ENCODE measurements at regions not wholly inside any gene's neighbourhood (a gene's known extent, or its start where the extent isn't known, plus 50 kb on each side); places are given as distances from the start of the nearest gene placed in this dataset.

DNA sequence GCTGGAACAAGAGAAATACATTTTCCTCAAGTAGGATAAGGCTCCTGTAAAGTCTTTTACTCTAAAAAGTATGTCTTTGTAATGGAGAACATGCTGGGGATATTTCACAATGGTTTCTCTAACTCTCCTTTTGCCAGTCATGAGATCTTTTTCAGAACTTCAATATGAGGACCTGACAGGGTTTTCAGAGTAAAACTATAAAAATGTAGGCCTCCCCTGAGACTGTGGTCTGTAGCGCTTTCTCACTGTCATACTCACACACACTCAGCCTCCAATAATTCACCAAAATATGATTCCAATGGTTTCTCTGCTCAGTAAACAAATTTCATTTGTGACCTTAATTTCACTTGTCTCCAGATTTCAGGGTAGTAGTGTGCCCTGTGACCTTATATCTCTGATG lies 440.1 kb upstream of the PTBP2 start:
- no peak for DNase-seq (ENCODE audit: low read depth in 2 of 2)

- no peak for DNase-seq (ENCODE audit: low read depth in 2 of 2)
These were observed 431.6 kb upstream of the PTBP2 start for GRCh38 chr1:96290033-96290432.

DNA sequence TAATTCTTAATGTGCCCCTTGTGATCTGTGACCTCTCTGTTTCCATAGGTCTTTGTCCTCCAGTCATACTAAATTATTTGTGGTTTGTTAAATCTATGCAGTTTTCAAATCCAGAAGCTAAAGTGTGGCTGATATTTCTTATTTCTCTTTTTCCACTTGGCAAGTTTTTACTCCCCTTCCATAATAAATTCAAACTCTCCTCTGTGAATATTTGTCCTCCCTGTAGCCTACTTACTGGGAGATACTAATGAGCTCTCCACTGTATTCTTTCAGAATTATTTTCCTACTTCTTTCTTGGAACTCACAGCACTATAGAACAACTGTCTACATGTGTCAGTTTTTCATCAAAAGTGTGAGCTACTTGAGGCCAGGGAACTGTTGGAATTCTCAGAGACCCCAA lies 430.8 kb upstream of the PTBP2 start:
- DNase-seq (ENCODE audit: low read depth in 2 of 2): no peak

GRCh38 chr1:96291468-96291867 lies 430.1 kb upstream of the PTBP2 start:
- DNase-seq (ENCODE audit: low read depth in 2 of 2): no peak

DNA sequence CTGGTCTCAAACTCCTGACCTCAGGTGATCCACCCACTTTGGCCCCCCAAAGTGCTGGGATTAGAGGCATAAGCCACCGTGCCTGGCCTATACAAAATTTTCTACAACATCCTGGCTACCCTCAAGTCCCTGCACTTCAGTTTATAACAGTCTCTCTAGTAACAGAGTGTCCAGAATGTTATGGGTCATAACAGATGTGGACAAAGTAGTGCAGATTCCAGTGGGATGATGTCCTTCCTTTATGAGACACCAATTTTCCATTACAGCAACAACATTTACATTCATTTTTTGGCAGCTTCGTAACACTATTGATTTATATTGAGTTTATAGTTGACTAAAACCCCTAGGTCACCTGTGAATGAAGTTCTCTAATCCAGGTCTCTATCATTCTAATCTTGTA lies 429.4 kb upstream of the PTBP2 start:
- no peak for DNase-seq (ENCODE audit: low read depth in 2 of 2)

DNA sequence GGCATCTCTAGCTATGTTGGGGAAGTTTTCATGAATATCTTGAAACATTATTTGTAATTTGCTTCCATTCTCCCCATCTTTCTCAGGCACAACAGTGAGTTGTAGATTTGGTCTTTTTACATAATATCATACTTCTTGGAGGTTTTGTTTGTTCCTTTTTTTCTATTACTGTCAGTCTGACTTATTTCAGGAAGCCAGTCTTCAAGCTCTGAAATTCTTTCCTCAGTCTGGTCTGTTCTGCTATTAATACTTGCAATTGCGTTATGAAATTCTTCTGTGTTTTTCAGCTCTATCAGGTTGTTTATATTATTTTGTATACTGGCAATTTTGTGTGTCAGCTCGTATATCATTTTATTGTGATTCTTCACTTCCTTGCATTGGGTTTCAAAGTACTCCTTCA lies 424.6 kb upstream of the PTBP2 start:
- DNase-seq (ENCODE audit: low read depth in 2 of 2): no peak

GRCh38 chr1:96306809-96307560 lies 414.6 kb upstream of the PTBP2 start:
- no peak for DNase-seq (ENCODE audit: low read depth in 2 of 2)

DNA sequence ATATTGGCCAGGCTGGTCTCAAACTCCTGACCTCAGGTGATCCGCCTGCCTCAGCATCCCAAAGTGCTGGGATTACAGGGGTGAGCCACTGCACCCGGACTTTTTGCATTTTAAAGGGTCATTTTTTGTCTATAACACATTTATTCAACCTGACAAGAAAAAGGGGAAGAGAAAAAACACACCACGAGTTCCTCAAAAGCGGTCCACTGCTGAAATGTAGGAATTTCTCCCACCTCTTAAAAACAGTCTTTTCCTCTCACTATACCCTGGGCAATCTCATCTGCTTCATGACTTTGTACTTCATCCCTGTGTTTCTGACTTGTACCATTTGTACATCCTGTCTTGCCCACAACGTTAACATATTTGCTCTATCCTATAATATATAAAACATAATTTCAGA lies 413.3 kb upstream of the PTBP2 start:
- no peak for DNase-seq (ENCODE audit: low read depth in 2 of 2)

GRCh38 chr1:96309783-96310182 lies 411.8 kb upstream of the PTBP2 start:
- no peak for DNase-seq (ENCODE audit: low read depth in 2 of 2)

GRCh38 chr1:96313216-96313615 lies 408.4 kb upstream of the PTBP2 start:
- DNase-seq (ENCODE audit: low read depth in 2 of 2): no peak

GRCh38 chr1:96329121-96329520 lies 392.5 kb upstream of the PTBP2 start:
- DNase-seq (ENCODE audit: low read depth in 2 of 2): no peak

GRCh38 chr1:96331596-96331995 lies 390.0 kb upstream of the PTBP2 start:
- DNase-seq (ENCODE audit: low read depth in 2 of 2): no peak

GRCh38 chr1:96333522-96334235 lies 387.9 kb upstream of the PTBP2 start:
- DNase-seq (ENCODE audit: low read depth in 2 of 2): no peak

DNA sequence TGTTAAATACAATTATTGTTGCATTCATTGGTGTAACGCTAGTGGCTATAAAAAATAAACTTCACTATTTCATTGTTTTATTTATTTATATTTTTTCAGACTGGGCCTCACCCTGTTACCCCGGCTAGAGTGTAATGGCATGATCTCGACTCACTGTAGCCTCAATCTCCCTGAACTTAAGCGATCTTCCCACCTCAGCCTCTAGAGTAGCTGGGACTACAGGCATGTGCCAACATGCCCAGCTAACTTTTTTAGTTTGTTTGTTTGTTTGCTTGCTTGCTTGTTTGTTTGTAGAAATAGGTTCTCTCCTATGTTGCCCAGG lies 387.4 kb upstream of the PTBP2 start:
- no peak for DNase-seq (ENCODE audit: low read depth in 2 of 2)

GRCh38 chr1:96338622-96339021 lies 383.0 kb upstream of the PTBP2 start:
- DNase-seq (ENCODE audit: low read depth in 2 of 2): no peak

DNA sequence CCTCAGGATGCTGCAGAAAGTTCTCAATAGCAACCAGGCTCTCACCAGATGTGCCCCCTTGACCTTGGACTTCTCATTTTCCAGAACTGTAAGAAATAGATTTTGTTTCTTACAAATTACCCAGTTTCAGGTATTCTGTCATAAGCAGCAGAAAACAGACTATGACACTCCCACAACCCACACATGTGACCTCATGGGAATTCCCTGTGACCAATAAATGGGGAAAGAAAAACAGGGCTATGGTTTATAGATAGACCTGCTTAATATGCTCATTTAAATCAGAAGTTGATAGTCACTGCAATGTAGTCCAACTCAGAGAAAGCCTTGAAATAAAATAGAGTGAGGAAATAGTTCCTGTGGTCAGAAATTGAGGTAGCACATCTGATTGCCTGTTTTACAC lies 380.9 kb upstream of the PTBP2 start:
- no peak for DNase-seq (ENCODE audit: low read depth in 2 of 2)

DNA sequence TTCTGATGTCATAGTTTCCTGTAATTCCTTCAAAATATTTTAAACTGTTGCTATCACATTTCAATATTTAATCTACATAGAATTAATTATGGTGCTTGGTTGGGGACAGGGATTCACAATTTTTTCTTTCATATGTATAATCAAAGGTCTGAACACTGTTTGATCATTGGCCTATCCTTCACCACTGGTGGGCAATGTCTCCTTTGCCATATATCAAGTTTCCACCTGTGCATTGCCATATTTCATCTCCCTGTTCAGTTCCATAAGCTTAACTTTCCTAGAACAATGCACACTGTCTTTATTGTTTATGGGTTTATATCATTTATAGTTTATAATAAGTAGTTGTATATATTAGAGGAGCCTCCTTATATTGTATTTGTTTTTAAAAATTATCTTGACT lies 374.9 kb upstream of the PTBP2 start:
- no peak for DNase-seq (ENCODE audit: low read depth in 2 of 2)

- no peak for DNase-seq (ENCODE audit: low read depth in 2 of 2)
These were observed 371.7 kb upstream of the PTBP2 start for GRCh38 chr1:96349896-96350295.

DNA sequence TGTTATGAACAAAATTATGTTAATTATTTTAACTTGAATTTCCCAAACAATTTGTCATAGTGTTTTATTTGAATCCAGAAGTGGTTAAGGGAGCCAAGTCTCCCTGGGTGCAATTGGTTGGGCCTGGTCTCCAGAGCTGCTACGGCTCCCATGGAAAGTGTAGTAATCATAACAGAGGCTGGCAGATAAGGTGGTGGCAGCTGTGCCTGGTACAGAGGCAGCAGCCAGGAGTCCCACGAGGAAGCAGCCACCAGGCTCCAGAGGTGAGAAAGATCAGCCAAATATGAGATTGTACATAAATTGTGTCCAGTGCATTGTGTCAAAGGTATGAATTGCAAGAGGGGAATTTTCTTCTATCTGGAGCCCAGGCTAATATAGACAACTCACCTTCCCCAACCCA lies 368.9 kb upstream of the PTBP2 start:
- DNase-seq (ENCODE audit: low read depth in 2 of 2): no peak

DNA sequence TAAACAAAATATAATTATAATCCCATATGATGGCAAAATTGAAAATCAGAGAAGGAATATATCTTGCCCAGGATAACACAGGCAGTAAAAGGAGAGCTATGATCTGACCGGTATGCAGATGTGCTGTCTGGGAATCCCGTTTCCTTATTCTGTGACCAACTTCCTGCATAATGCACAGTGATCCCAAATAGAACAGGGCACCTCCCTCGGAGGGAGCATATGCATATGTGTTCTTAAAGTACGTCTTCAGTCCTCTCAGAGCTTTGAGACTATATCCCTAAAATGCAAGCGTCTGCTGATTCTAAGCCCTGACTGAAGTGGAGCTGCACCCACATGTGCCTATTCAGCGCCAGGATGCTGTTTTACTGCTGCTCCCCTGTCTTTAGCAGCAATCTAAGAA lies 366.1 kb upstream of the PTBP2 start:
- no peak for DNase-seq (ENCODE audit: low read depth in 2 of 2)

DNA sequence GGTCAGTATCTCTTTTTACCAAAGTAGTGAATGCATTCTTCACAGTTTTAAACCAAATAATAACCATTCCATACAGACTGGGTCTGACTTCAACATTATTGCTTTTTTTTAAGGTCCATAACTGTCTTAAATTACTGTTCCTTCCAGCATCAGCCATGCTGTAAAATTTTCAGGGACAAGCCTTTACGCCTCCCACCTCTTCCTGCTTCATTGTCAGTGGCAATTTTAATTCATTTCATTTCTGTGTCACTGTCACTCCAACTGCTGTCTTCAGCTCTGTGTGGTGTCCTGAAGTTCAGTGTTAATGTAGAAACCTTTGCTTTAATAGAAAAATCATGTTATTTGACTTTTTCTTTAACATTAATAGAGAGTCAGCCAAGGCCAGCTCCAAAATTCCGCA lies 365.6 kb upstream of the PTBP2 start:
- DNase-seq (ENCODE audit: low read depth in 2 of 2): no peak

GRCh38 chr1:96357141-96357765 lies 364.3 kb upstream of the PTBP2 start:
- no peak for DNase-seq (ENCODE audit: low read depth in 2 of 2)

DNA sequence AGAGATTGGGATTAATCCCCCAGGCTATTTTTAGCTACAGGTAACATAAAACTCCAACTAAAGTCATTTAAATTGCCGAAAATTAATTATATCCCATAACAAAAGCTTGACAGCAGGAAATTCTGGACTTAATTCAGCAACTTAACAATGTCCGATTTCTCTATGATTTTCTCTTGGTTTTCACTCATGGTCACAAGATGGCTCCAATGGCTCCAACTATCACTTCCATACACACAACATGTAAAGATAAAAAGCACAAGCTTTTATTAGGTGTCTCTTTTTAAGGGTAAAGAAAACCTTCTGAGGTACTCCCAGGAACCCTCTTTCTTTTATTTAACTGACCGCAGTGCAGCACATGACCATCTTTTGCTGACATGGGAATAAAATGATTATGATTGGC lies 363.5 kb upstream of the PTBP2 start:
- no peak for DNase-seq (ENCODE audit: low read depth in 2 of 2)

Data from stimulated activated CD4-positive, alpha-beta T cell treated with anti-CD3 and anti-CD28 coated beads, Interleukin-12 subunit alpha, Interleukin-12 subunit beta, amount 100 ng/mL, for 24 hours (primary cell).